Smooth muscle cell (in vitro differentiated cells): ENCODE measurements at regions not wholly inside any gene's neighbourhood (a gene's known extent, or its start where the extent isn't known, plus 50 kb on each side); places are given as distances from the start of the nearest gene placed in this dataset.
"Not testable (repeated sequence)": the region's sequence is repeated elsewhere in the genome, so short reads cannot be mapped to it uniquely, and the experiment has no call there.

Source experiments
- DNase-seq: peaks from one replicate; lab custom pipeline; 2025; ENCODE audit not compliant: unreplicated experiment; lab: John Stamatoyannopoulos, UW
- H2AFZ ChIP-seq: fragments of 200-600 bp; sonication (generic); 2 replicates; pipeline ENCODE4 v1.6.0; 2016; ENCODE audit warnings: antibody characterized with exemption, low read depth, mild to moderate bottlenecking
- H3F3A ChIP-seq: fragments of 200-600 bp; sonication (generic); 2 replicates; pipeline ENCODE4 v1.6.0; 2017; ENCODE audit warnings: antibody characterized with exemption, low read depth
- H3K27ac ChIP-seq: fragments of 200-600 bp; sonication (generic); 2 replicates; pipeline ENCODE4 v1.5.1; 2016; ENCODE audit warnings: low read depth, mild to moderate bottlenecking
- H3K27me3 ChIP-seq: fragments of 200-600 bp; sonication (generic); 2 replicates; pipeline ENCODE4 v1.6.1; 2016; ENCODE audit warnings: low read depth, mild to moderate bottlenecking
- H3K36me3 ChIP-seq: fragments of 200-600 bp; sonication (generic); 2 replicates; pipeline ENCODE4 v1.5.1; 2016; ENCODE audit warnings: low read depth
- H3K4me1 ChIP-seq: fragments of 200-600 bp; sonication (generic); 2 replicates; pipeline ENCODE4 v1.5.1; 2016; ENCODE audit warnings: low read depth
- H3K4me2 ChIP-seq: fragments of 200-600 bp; sonication (generic); 2 replicates; pipeline ENCODE4 v1.6.0; 2016; ENCODE audit warnings: mild to moderate bottlenecking
- H3K4me3 ChIP-seq: fragments of 200-600 bp; sonication (generic); 2 replicates; pipeline ENCODE4 v1.5.1; 2016; ENCODE audit warnings: mild to moderate bottlenecking
- H3K79me2 ChIP-seq: fragments of 200-600 bp; sonication (generic); 2 replicates; pipeline ENCODE4 v1.6.0; 2016; ENCODE audit warnings: low read depth, mild to moderate bottlenecking
- H3K9ac ChIP-seq: fragments of 200-600 bp; sonication (generic); 2 replicates; pipeline ENCODE4 v1.6.0; 2016; ENCODE audit warnings: low read depth
- H3K9me3 ChIP-seq: fragments of 200-600 bp; sonication (generic); replicated peaks from 2 replicates; pipeline ENCODE4 v1.5.1; 2016; ENCODE audit warnings: low read depth
- H4K20me1 ChIP-seq: fragments of 200-600 bp; sonication (generic); 2 replicates; pipeline ENCODE4 v1.6.0; 2016; ENCODE audit warnings: low read depth
- WGBS: methylation state at CpG from one replicate; pipeline ENCODE4 v1.1.7; 2016; ENCODE audit warnings: low lambda C conversion rate; 5-methylcytosine and 5-hydroxymethylcytosine counted together
- TF ChIP-seq, protein P1 (sequence below): fragments of 200-600 bp; sonication (generic); IDR thresholded peaks from 2 replicates; pipeline ENCODE4 v1.5.1; 2017; ENCODE audit warnings: borderline replicate concordance, mild to moderate bottlenecking, antibody characterized with exemption; ENCODE audit not compliant: insufficient read depth, poor library complexity, severe bottlenecking

DNA sequence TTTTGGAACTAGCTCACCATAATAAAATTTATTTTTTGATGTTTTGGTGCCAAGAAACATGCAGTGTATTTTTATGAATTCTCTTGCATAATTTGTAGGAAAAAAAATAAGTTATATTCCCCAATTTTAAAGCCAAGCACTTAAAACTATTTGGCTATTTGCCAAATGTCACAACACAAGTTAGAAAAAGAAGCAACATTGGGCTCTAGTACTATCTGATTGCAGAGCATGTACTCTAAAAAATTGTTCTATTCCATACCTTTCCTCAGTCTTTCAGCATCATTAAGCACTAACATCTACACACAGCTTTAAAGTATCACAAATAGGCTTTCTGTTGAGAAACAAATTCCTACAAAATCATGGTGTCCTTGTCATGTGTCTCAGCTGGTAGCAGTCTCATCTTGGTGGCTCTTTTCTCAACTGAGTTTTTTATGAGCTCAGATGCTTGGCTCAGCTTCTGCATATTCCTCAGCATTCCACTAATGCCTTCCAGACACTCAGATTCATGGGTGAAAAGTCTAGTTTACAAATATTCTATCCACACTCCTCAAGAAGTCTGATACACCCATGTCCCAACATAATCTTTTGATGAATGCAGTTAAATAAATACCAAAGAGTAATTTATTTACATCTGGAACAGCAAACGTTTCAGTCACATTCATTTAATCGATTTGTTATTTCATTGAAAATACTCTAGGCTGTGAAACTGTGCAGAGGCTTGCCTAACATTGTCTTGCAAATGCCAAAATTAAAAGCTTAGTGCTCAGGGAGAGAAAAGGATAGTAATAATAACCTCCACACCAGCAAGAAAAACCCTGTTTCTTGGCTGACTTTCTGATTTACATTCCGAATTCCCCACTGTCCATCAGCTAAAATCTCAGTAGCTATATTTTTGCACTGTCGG is 2209.9 kb downstream of the PCDH7 start:
- Histone ChIP-seq H3K9ac (no peak overlapping the region), H3K36me3 (no peaks in the 10 kb centered on the region), H3K79me2 (no peaks in the 10 kb centered on the region), H4K20me1 (no peaks in the 10 kb centered on the region), H3K4me3 (no peak overlapping the region), H3K27me3 (no peaks in the 10 kb centered on the region), H3K9me3 (no peaks in the 10 kb centered on the region), H3K27ac (no peak overlapping the region), H3K4me1 (no peaks in the 10 kb centered on the region), H2AFZ (no peak overlapping the region), H3F3A (no peaks in the 10 kb centered on the region), H3K4me2 (no peak overlapping the region)
- 88% methylated on average over 4 of the region's 4 CpGs for WGBS
- no peak for DNase-seq
- TF ChIP-seq, protein P1, sequence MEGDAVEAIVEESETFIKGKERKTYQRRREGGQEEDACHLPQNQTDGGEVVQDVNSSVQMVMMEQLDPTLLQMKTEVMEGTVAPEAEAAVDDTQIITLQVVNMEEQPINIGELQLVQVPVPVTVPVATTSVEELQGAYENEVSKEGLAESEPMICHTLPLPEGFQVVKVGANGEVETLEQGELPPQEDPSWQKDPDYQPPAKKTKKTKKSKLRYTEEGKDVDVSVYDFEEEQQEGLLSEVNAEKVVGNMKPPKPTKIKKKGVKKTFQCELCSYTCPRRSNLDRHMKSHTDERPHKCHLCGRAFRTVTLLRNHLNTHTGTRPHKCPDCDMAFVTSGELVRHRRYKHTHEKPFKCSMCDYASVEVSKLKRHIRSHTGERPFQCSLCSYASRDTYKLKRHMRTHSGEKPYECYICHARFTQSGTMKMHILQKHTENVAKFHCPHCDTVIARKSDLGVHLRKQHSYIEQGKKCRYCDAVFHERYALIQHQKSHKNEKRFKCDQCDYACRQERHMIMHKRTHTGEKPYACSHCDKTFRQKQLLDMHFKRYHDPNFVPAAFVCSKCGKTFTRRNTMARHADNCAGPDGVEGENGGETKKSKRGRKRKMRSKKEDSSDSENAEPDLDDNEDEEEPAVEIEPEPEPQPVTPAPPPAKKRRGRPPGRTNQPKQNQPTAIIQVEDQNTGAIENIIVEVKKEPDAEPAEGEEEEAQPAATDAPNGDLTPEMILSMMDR, result no peak

GRCh38 chr4:32930700-32931099 is 2210.5 kb downstream of the PCDH7 start:
- H3F3A ChIP-seq, result no peaks in the 10 kb centered on the region
- no peak overlapping the region for H3K4me3 ChIP-seq
- no peak overlapping the region for H3K9ac ChIP-seq
- no peaks in the 10 kb centered on the region for H3K27me3 ChIP-seq
- H3K27ac ChIP-seq, result no peak overlapping the region
- no peaks in the 10 kb centered on the region for H3K79me2 ChIP-seq
- DNase-seq, result no peak
- H3K9me3 ChIP-seq, result no peaks in the 10 kb centered on the region
- no peaks in the 10 kb centered on the region for H3K36me3 ChIP-seq
- TF ChIP-seq, protein P1, result no peak
- no peaks in the 10 kb centered on the region for H4K20me1 ChIP-seq
- no peaks in the 10 kb centered on the region for H3K4me1 ChIP-seq
- no peak overlapping the region for H3K4me2 ChIP-seq
- 50% methylated on average over 1 of the region's 1 CpG for WGBS
- no peak overlapping the region for H2AFZ ChIP-seq

DNA sequence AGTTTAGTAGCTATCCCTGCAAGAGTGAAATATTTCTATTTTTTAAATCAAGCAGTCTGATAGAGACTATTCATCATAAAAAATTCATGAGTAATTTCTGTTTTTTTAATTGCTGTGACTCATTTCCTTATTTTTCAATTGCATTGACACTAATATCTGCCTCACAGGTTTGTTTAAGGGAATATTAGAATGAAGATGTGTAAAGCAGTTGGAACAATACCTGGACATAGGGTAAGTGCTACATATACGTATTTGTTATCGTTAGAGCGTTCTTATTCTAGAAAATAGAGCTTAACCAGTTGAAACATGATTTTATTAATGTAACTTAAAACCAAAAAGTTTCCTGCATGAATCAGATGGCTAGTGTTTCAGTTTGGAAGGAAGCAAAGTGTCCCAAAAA is 2211.3 kb downstream of the PCDH7 start:
- Histone ChIP-seq H3F3A (no peaks in the 10 kb centered on the region), H3K4me1 (no peaks in the 10 kb centered on the region), H3K36me3 (no peaks in the 10 kb centered on the region), H2AFZ (no peak overlapping the region), H3K4me3 (no peak overlapping the region), H3K9me3 (no peaks in the 10 kb centered on the region), H3K9ac (no peak overlapping the region), H4K20me1 (no peaks in the 10 kb centered on the region), H3K79me2 (no peaks in the 10 kb centered on the region), H3K27ac (no peak overlapping the region), H3K27me3 (no peaks in the 10 kb centered on the region), H3K4me2 (no peak overlapping the region)
- TF ChIP-seq, protein P1, result no peak
- DNase-seq, result no peak
- 28% methylated on average over 3 of the region's 3 CpGs for WGBS

- Histone ChIP-seq H3K9ac (no peak overlapping the region), H3K36me3 (no peaks in the 10 kb centered on the region), H3K9me3 (no peaks in the 10 kb centered on the region), H3K4me3 (no peak overlapping the region), H3K27ac (no peak overlapping the region), H4K20me1 (no peaks in the 10 kb centered on the region), H3K27me3 (no peaks in the 10 kb centered on the region), H3K4me1 (no peaks in the 10 kb centered on the region), H2AFZ (no peak overlapping the region), H3F3A (no peaks in the 10 kb centered on the region), H3K79me2 (no peaks in the 10 kb centered on the region), H3K4me2 (no peak overlapping the region)
- TF ChIP-seq, protein P1, result no peak
- no peak for DNase-seq
Measured at GRCh38 chr4:32932156-32932555, 2212.0 kb downstream of the PCDH7 start.

- not testable (repeated sequence) for H3K79me2 ChIP-seq, H2AFZ ChIP-seq, H3K27me3 ChIP-seq, H3K27ac ChIP-seq, H3K4me2 ChIP-seq, H3K4me1 ChIP-seq, H3K9ac ChIP-seq, H3K36me3 ChIP-seq, H4K20me1 ChIP-seq, H3K4me3 ChIP-seq, DNase-seq, H3K9me3 ChIP-seq, H3F3A ChIP-seq
Measured at GRCh38 chr4:32939222-32939621, 2219.1 kb downstream of the PCDH7 start.
